Fibroblast of skin of abdomen (primary cell): ENCODE measurements at regions not wholly inside any gene's neighbourhood (a gene's known extent, or its start where the extent isn't known, plus 50 kb on each side); places are given as distances from the start of the nearest gene placed in this dataset.

ENCODE experiments used
- DNase-seq: peaks from one replicate; pipeline ENCODE4 v3.0.0-alpha.2; 2013

GRCh38 chr10:4687397-4687796 lies 138.6 kb upstream of the AKR1E2 start:
- peak; percentile 42 for DNase-seq

GRCh38 chr10:4686644-4686996 lies 139.4 kb upstream of the AKR1E2 start:
- DNase-seq: peak; percentile 79

GRCh38 chr10:4685904-4686643 lies 139.9 kb upstream of the AKR1E2 start:
- no peak for DNase-seq

DNA sequence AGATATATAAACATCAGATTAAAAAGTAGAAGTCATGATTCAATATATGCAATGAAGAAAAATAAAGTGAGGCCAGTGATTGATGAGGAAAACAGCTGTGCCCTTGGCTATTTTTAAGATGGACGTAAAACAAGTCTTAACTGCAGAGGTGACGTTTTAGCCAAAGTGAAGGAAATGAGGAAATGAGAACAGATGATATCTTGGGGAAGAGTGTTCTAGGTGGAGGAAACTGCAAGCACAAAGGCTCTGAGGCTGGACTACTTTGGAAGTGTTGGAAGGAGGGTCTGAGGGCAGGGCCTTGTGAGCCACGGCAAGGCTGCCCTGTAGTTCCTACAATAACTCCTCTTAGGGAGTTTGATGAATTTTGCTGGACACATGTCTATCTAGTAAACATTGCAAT lies 140.5 kb upstream of the AKR1E2 start:
- no peak for DNase-seq

DNA sequence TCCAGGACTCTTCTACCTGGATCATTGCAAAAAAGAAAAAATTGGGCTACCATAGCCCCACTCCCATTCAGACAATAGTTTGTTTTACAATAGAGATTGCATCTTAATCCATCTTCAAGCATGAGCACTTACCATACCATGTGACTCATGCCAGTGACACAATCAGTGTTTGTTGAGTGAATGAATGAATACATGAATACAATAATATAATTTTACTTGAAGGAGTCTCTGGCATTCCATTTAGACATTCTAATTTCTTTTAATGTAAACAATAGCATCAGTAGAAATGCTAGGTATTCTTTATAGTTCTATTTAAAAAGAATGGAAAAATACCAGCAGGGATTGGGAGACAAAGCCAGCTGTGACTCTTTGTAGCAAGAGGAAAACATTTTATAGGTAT lies 141.6 kb upstream of the AKR1E2 start:
- no peak for DNase-seq

DNA sequence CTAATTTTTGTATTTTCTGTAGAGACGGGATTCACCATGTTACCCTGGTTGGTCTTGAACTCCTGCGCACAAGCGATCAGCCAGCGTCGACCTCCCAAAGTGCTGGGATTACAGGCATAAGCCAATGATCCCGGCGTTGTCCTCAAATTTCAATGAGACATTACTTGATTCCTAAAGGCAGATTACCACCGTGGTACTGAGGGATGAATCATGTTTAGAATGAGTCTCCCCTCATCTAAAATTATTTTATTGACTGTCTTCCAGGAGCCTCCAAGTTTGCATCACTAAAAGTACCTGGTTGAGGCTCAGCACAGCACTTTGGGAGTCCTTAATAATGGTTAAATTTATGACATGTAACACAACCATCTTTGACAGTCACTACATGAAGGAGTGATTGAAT lies 142.2 kb upstream of the AKR1E2 start:
- DNase-seq: no peak

- DNase-seq: no peak
These were observed 142.9 kb upstream of the AKR1E2 start for GRCh38 chr10:4683137-4683536.

DNA sequence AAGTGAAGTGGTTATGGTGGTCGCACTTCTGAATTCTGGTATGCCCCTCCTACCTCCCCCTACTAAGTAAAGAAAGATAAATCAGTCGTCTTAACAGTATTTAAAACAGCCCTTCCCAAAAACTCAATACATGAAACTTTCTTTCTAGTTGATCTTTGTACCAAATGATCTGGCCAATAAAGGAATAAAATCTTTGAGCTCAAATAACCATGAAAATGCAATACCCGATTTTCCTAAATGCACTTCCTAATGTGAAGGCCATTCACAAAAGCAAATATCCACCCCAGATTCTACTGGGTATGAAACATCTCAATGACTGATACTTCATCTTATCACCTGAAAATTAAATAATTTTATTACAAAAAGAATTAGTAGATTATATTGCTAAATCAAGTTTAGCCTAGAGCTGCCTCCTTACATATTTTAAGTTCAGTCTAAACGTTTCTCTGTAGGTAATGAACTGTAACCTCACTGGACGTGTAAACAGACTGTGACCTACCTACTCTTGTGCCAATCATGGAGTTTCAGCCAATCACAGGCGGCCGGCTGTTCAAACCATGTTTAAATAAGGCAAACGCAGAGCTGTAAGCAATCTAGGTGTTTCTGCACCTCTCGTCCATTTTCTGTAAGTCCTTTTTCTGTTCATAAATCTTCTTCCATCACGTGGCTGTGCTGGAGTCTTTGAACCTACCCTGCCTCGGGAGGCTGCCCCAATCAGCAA lies 146.9 kb upstream of the AKR1E2 start:
- no peak for DNase-seq

- peak; percentile 56 for DNase-seq
These were observed 147.7 kb upstream of the AKR1E2 start for GRCh38 chr10:4678023-4678950.

- DNase-seq: no peak
These were observed 148.5 kb upstream of the AKR1E2 start for GRCh38 chr10:4677296-4678021.

DNA sequence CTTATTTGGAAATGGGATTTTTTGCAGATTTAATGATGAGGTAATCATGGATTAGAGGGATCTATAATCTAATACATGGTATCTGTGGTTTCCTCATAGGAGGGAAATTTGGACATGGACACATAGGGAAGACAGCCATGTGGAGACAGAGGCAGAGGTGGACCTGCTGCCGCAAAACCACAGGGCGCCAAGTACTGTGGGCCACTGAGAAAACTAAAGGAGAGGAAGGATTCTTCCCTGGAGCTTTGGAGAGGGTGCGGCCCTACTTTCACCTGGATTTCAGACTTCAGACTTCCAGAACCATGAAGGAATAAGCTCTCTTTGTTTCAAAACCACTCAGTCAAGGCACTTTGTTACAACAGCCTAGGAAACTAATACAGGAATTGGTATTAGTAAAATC lies 149.4 kb upstream of the AKR1E2 start:
- DNase-seq: no peak

GRCh38 chr10:4675808-4676207 lies 150.2 kb upstream of the AKR1E2 start:
- no peak for DNase-seq

DNA sequence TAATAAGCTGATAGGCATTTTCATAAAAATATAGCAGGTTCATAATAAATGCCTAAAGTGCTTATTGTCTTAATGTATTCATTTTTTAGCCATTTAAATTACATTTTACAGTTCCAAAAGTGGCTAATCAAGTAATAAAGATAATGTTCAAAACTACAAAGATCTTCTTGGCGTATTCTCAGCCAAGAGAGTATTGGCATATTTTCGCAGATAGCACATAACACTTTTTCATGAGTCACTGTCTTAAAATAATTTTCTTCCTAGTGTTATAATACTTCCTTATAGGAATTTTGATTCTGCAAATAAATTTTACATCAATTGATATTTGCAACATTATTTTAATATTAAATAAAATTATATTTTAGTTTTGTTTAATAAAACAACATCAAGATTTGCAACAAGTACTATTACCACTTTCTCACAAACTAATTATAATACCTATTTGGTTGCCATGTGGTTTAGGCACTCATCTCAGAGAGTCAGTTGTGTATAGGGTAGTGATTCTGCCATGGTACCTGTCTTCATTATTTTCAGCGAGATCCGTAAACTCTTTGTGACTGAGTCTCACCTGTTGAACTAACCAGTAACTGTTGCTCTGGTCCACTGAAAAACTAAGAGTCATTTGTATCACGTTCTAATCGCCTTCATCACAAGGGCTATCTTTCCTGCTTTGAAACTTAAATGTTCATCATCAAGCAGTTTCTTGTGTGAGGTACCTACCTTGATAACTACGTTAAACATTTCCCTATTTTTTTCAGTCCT lies 152.5 kb upstream of the AKR1E2 start:
- DNase-seq: no peak

GRCh38 chr10:4672201-4672600 lies 153.8 kb upstream of the AKR1E2 start:
- no peak for DNase-seq

DNA sequence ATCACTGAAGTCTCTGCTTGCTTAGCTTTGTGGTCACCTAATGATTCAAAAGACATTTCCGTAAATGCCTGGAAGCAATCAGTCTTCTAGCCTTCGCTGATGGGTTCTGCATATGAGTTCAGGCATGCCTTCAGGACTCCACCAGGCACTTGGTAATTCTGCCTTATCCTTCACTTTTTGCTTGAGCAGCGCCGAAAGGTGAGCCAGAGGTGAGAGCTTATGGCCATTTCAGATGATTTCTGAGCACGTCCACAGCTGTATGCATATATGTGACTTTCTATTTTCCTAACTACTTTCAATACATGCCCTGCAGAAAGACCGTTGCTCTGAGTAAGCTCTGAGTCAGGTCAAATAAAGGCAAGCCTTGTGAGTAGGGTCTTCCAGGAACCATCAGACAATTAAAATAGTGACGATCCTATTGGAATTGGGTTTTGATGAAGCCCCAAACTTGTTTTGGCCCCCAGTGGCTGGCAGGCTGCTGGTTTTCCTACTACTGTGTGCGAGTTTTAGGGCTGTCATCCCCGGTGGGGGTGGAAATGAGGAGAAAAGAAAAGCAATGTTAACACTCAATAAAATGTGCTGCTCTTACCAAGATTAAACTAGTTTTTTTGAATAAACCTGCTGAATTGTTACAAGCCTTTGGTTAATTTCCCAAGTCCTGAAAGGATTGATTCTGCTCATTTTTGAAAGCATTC lies 154.4 kb upstream of the AKR1E2 start:
- peak; percentile 64 for DNase-seq

- peak; percentile 87 for DNase-seq
These were observed 155.3 kb upstream of the AKR1E2 start for GRCh38 chr10:4670737-4671136.

- no peak for DNase-seq
These were observed 156.4 kb upstream of the AKR1E2 start for GRCh38 chr10:4669585-4669984.

- DNase-seq: peak; percentile 99
These were observed 162.6 kb upstream of the AKR1E2 start for GRCh38 chr10:4663162-4663992.

DNA sequence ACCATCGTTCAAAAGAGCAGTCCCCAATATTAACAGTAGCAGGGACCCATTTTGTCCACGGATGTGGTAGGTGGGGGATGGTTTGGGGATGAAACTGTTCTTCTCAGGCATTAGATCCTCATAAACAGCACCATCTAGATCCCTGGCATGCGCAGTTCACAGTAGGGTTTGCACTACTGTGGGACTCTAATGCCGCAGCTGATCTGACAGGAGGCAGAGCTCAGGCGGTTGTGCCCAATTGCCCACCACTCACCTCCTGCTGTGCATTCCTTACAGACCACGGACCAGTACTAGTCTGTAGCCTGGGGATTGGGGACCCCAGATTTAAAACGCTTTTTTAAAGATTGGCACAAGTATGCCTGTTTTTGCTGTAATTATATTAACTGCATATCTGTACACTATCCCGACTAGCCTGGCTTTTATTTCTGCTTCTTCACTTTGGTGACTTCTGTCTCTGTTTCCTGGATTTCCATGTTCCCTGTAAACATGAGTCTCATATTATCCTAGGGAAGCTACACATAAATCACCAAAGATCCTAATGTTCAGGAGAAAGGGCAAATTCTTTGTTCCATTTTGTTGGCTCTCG lies 163.3 kb upstream of the AKR1E2 start:
- DNase-seq: no peak
